Bronchial epithelial cell (primary cell): ENCODE measurements at regions not wholly inside any gene's neighbourhood (a gene's known extent, or its start where the extent isn't known, plus 50 kb on each side); places are given as distances from the start of the nearest gene placed in this dataset.

Source experiments
- DNase-seq: peaks from one replicate; pipeline ENCODE4 v3.0.0-alpha.2; 2010; ENCODE audit warnings: low read depth
- FAIRE-seq: peaks from 2 replicates; lab custom pipeline; 2011; peaks lifted over from hg19 to GRCh38; lab: Jason Lieb, UNC
- H3K27me3 ChIP-seq: 2 replicates; pipeline ENCODE4 v1.5.1; 2011; ENCODE audit warnings: low read length; ENCODE audit not compliant: control insufficient read depth, insufficient read depth
- H3K36me3 ChIP-seq: 2 replicates; pipeline ENCODE4 v1.5.1; 2011; ENCODE audit warnings: low read length; ENCODE audit not compliant: control insufficient read depth, insufficient read depth
- H3K4me3 ChIP-seq: 2 replicates; pipeline ENCODE4 v1.5.1; 2011; ENCODE audit warnings: mild to moderate bottlenecking, low read depth, low read length, control low read depth
- CTCF ChIP-seq: IDR thresholded peaks from 2 replicates; pipeline ENCODE4 v1.5.1; 2011; ENCODE audit warnings: mild to moderate bottlenecking, moderate library complexity, low read length, control low read depth, inconsistent platforms; ENCODE audit not compliant: insufficient read depth, severe bottlenecking

GRCh38 chr5:89213573-89213972 is 330.6 kb upstream of the MEF2C start:
- no peak overlapping the region for H3K4me3 ChIP-seq
- no peak for FAIRE-seq
- H3K36me3 ChIP-seq, result no peaks in the 10 kb centered on the region
- no peaks in the 10 kb centered on the region for H3K27me3 ChIP-seq
- no peak for DNase-seq
- no peak for TF ChIP-seq CTCF

GRCh38 chr5:89211836-89212235 is 328.9 kb upstream of the MEF2C start:
- Histone ChIP-seq H3K4me3 (no peak overlapping the region), H3K27me3 (no peaks in the 10 kb centered on the region), H3K36me3 (no peaks in the 10 kb centered on the region)
- DNase-seq, result peak; percentile 79
- FAIRE-seq, result no peak
- no peak for TF ChIP-seq CTCF

- no peak for DNase-seq
- FAIRE-seq, result no peak
- no peaks in the 10 kb centered on the region for H3K27me3 ChIP-seq
- no peak for TF ChIP-seq CTCF
- no peak overlapping the region for H3K4me3 ChIP-seq
- H3K36me3 ChIP-seq, result no peaks in the 10 kb centered on the region
Observed at GRCh38 chr5:89208811-89209210, 325.8 kb upstream of the MEF2C start.

GRCh38 chr5:89208392-89208791 is 325.4 kb upstream of the MEF2C start:
- no peak for DNase-seq
- Histone ChIP-seq H3K4me3 (no peak overlapping the region), H3K36me3 (no peaks in the 10 kb centered on the region), H3K27me3 (no peaks in the 10 kb centered on the region)
- no peak for FAIRE-seq
- TF ChIP-seq CTCF, result no peak

- DNase-seq (no peak), FAIRE-seq (no peak)
- Histone ChIP-seq H3K27me3 (no peaks in the 10 kb centered on the region), H3K4me3 (no peak overlapping the region), H3K36me3 (no peaks in the 10 kb centered on the region)
- TF ChIP-seq CTCF, result no peak
Observed at GRCh38 chr5:89204756-89205155, 321.8 kb upstream of the MEF2C start.

GRCh38 chr5:89203611-89204010 is 320.6 kb upstream of the MEF2C start:
- no peak for TF ChIP-seq CTCF
- DNase-seq, result no peak
- no peaks in the 10 kb centered on the region for H3K36me3 ChIP-seq
- no peak for FAIRE-seq
- H3K4me3 ChIP-seq, result no peak overlapping the region
- H3K27me3 ChIP-seq, result no peaks in the 10 kb centered on the region
